B cell (primary cell): ENCODE measurements at regions not wholly inside any gene's neighbourhood (a gene's known extent, or its start where the extent isn't known, plus 50 kb on each side); places are given as distances from the start of the nearest gene placed in this dataset.

Experiments
- CTCF ChIP-seq: fragments of 200-600 bp; IDR thresholded peaks from one replicate; pipeline ENCODE4 v1.8.0; 2022; ENCODE audit warnings: antibody characterized with exemption, mild to moderate bottlenecking
- EZH2 ChIP-seq: IDR thresholded peaks from 2 replicates; pipeline ENCODE4 v1.6.1; 2012; ENCODE audit warnings: borderline replicate concordance, low read depth, mild to moderate bottlenecking, moderate library complexity, low read length; ENCODE audit not compliant: insufficient read depth, poor library complexity, severe bottlenecking

- TF ChIP-seq CTCF (no peak), EZH2 (no peak)
Measured at GRCh38 chr3:19063936-19064335, 84.4 kb upstream of the KCNH8 start.
